HEK293 (cell line): ENCODE measurements at regions not wholly inside any gene's neighbourhood (a gene's known extent, or its start where the extent isn't known, plus 50 kb on each side); places are given as distances from the start of the nearest gene placed in this dataset.
A peak's percentile ranks its signal among the peaks of the same experiment; 100 is the strongest.

Source experiments
- CTCF ChIA-PET: fragments of 350-600 bp; formaldehyde crosslinking; extraction: SDS; loops from one replicate; lab custom pipeline; 2021; ENCODE audit warnings: antibody characterized with exemption; lab: Yijun Ruan, JAX
- POLR2A ChIA-PET: fragments of 300-600 bp; formaldehyde crosslinking; extraction: SDS; loops from one replicate; lab custom pipeline; 2020; ENCODE audit warnings: antibody characterized with exemption, inconsistent platforms; lab: Yijun Ruan, JAX
- H3K27ac ChIP-seq: fragments of 200-500 bp; sonication (Bioruptor generic); 2 replicates; pipeline ENCODE4 v1.5.1; 2014; ENCODE audit warnings: low read depth, low read length, control low read depth, inconsistent platforms; ENCODE audit errors: extremely low read depth
- H3K36me3 ChIP-seq, 2 experiments: fragments of 200-500 bp in 1 of 2; sonication (Bioruptor generic) in 1 of 2; 1 replicate in 1 of 2; 2 replicates in 1 of 2; pipeline ENCODE4 v1.5.1; 2014 to 2017; ENCODE audit warnings: inconsistent platforms in 2 of 2, low read length in 2 of 2; ENCODE audit not compliant: control insufficient read depth in 2 of 2, insufficient read depth in 1 of 2
- H3K4me1 ChIP-seq: fragments of 200-500 bp; sonication (Bioruptor generic); 2 replicates; pipeline ENCODE4 v1.5.1; 2014; ENCODE audit warnings: mild to moderate bottlenecking, low read length, inconsistent platforms; ENCODE audit not compliant: control insufficient read depth, insufficient read depth
- H3K4me3 ChIP-seq: 2 replicates; pipeline ENCODE4 v1.5.1; 2011; ENCODE audit warnings: low read depth, mild to moderate bottlenecking, control low read depth, low read length, moderate library complexity
- H3K9me3 ChIP-seq: fragments of 200-500 bp; sonication (Bioruptor generic); 2 replicates; pipeline ENCODE4 v1.5.1; 2014; ENCODE audit warnings: low read depth, low read length, inconsistent platforms; ENCODE audit not compliant: control insufficient read depth, insufficient read depth
- KLF1 ChIP-seq: fragments of 450-650 bp; formaldehyde crosslinking; IDR thresholded peaks from 2 replicates; pipeline ENCODE4 v1.5.1; 2016; ENCODE audit warnings: missing biosample characterization, missing genetic modification characterization
- KLF9 ChIP-seq: fragments of 450-650 bp; formaldehyde crosslinking; IDR thresholded peaks from 2 replicates; pipeline ENCODE4 v1.5.1; 2016; ENCODE audit warnings: missing biosample characterization, missing genetic modification characterization, low read depth
- MEIS1 ChIP-seq: sonication (generic); formaldehyde crosslinking; IDR thresholded peaks from 2 replicates; pipeline ENCODE4 v1.8.1; 2022; ENCODE audit warnings: missing genetic modification reagents, mild to moderate bottlenecking, borderline replicate concordance
- MYNN ChIP-seq: fragments of 450-650 bp; formaldehyde crosslinking; IDR thresholded peaks from 2 replicates; pipeline ENCODE4 v1.5.1; 2016; ENCODE audit warnings: missing biosample characterization, missing genetic modification characterization, borderline replicate concordance
- MZF1 ChIP-seq: fragments of 450-650 bp; formaldehyde crosslinking; IDR thresholded peaks from 2 replicates; pipeline ENCODE4 v1.5.1; 2017; ENCODE audit warnings: missing biosample characterization, missing genetic modification characterization, borderline replicate concordance
- SCRT1 ChIP-seq: fragments of 450-650 bp; formaldehyde crosslinking; IDR thresholded peaks from 2 replicates; pipeline ENCODE4 v1.5.1; 2016; ENCODE audit warnings: missing biosample characterization, missing genetic modification characterization, borderline replicate concordance
- WT1 ChIP-seq: fragments of 450-650 bp; formaldehyde crosslinking; IDR thresholded peaks from 2 replicates; pipeline ENCODE4 v1.5.1; 2016; ENCODE audit warnings: missing biosample characterization, missing genetic modification characterization
- ZBTB10 ChIP-seq: fragments of 450-650 bp; formaldehyde crosslinking; IDR thresholded peaks from 2 replicates; pipeline ENCODE4 v1.5.1; 2016; ENCODE audit warnings: missing biosample characterization, missing genetic modification characterization
- ZFP69B ChIP-seq: fragments of 450-650 bp; formaldehyde crosslinking; IDR thresholded peaks from 2 replicates; pipeline ENCODE4 v1.5.1; 2016; ENCODE audit warnings: missing biosample characterization, missing genetic modification characterization
- ZIC2 ChIP-seq: fragments of 450-650 bp; formaldehyde crosslinking; IDR thresholded peaks from 2 replicates; pipeline ENCODE4 v1.5.1; 2016; ENCODE audit warnings: missing biosample characterization, missing genetic modification characterization
- ZNF121 ChIP-seq: fragments of 450-650 bp; formaldehyde crosslinking; IDR thresholded peaks from 2 replicates; pipeline ENCODE4 v1.5.1; 2016; ENCODE audit warnings: missing biosample characterization, missing genetic modification characterization
- ZNF221 ChIP-seq: fragments of 450-650 bp; formaldehyde crosslinking; IDR thresholded peaks from 2 replicates; pipeline ENCODE4 v1.5.1; 2017; ENCODE audit warnings: missing biosample characterization, missing genetic modification characterization, borderline replicate concordance
- ZNF239 ChIP-seq: fragments of 450-650 bp; formaldehyde crosslinking; IDR thresholded peaks from 2 replicates; pipeline ENCODE4 v1.5.1; 2016; ENCODE audit warnings: missing biosample characterization, missing genetic modification characterization
- ZNF266 ChIP-seq: fragments of 450-650 bp; formaldehyde crosslinking; IDR thresholded peaks from 2 replicates; pipeline ENCODE4 v1.5.1; 2016; ENCODE audit warnings: missing biosample characterization, missing genetic modification characterization, low read depth
- ZNF324 ChIP-seq: fragments of 450-650 bp; formaldehyde crosslinking; IDR thresholded peaks from 2 replicates; pipeline ENCODE4 v1.5.1; 2016; ENCODE audit warnings: missing biosample characterization, missing genetic modification characterization
- ZNF335 ChIP-seq: fragments of 450-650 bp; formaldehyde crosslinking; conservative IDR thresholded peaks from 2 replicates; pipeline ENCODE4 v1.5.1; 2016; ENCODE audit warnings: missing biosample characterization, missing genetic modification characterization
- ZNF341 ChIP-seq: fragments of 450-650 bp; formaldehyde crosslinking; IDR thresholded peaks from 2 replicates; pipeline ENCODE4; 2016; ENCODE audit warnings: low read depth, missing biosample characterization, missing genetic modification characterization
- ZNF544 ChIP-seq: fragments of 450-650 bp; formaldehyde crosslinking; IDR thresholded peaks from 2 replicates; pipeline ENCODE4 v1.5.0; 2017; ENCODE audit warnings: missing biosample characterization, missing genetic modification characterization
- ZNF548 ChIP-seq: fragments of 450-650 bp; formaldehyde crosslinking; IDR thresholded peaks from 2 replicates; pipeline ENCODE4 v1.5.1; 2016; ENCODE audit warnings: missing biosample characterization, missing genetic modification characterization
- ZNF549 ChIP-seq: fragments of 450-650 bp; IDR thresholded peaks from 2 replicates; pipeline ENCODE4 v1.5.1; 2018; ENCODE audit warnings: missing biosample characterization, missing genetic modification characterization, mild to moderate bottlenecking, inconsistent platforms, moderate library complexity
- ZNF555 ChIP-seq: fragments of 450-650 bp; formaldehyde crosslinking; conservative IDR thresholded peaks from 2 replicates; pipeline ENCODE4 v1.5.1; 2017; ENCODE audit warnings: missing biosample characterization, mild to moderate bottlenecking, missing genetic modification characterization, inconsistent platforms
- ZNF560 ChIP-seq: fragments of 450-650 bp; formaldehyde crosslinking; IDR thresholded peaks from 2 replicates; pipeline ENCODE4 v1.5.1; 2017; ENCODE audit warnings: missing biosample characterization, missing genetic modification characterization, borderline replicate concordance
- ZNF571 ChIP-seq: fragments of 450-650 bp; formaldehyde crosslinking; IDR thresholded peaks from 2 replicates; pipeline ENCODE4 v1.5.0; 2017; ENCODE audit warnings: missing biosample characterization, missing genetic modification characterization
- ZNF747 ChIP-seq: fragments of 450-650 bp; formaldehyde crosslinking; IDR thresholded peaks from 2 replicates; pipeline ENCODE4 v1.5.1; 2016; ENCODE audit warnings: missing biosample characterization, missing genetic modification characterization
- ZNF792 ChIP-seq: fragments of 450-650 bp; formaldehyde crosslinking; IDR thresholded peaks from 2 replicates; pipeline ENCODE4 v1.5.1; 2016; ENCODE audit warnings: missing biosample characterization, missing genetic modification characterization
- TF ChIP-seq, protein P1 (sequence below): fragments of 450-650 bp; formaldehyde crosslinking; IDR thresholded peaks from 2 replicates; pipeline ENCODE4 v1.5.1; 2016; ENCODE audit warnings: missing biosample characterization, missing genetic modification characterization
- TF ChIP-seq, protein P2 (sequence below): fragments of 450-650 bp; formaldehyde crosslinking; IDR thresholded peaks from 2 replicates; pipeline ENCODE4 v1.5.1; 2016; ENCODE audit warnings: missing biosample characterization, missing genetic modification characterization

GRCh38 chr1:193726722-193727121 is 540.3 kb upstream of the B3GALT2 start:
- ChIA-PET POLR2A (no interaction called here), CTCF (no interaction called here)
- no peaks in the 10 kb centered on the region for H3K9me3 ChIP-seq
- H3K4me3 ChIP-seq = no peak overlapping the region
- TF ChIP-seq WT1 (tag by site-specific recombination) (peak; percentile 88), ZNF544 (tag by site-specific recombination) (no peak)
- no peaks in the 10 kb centered on the region for H3K4me1 ChIP-seq
- H3K27ac ChIP-seq = no peak overlapping the region
- no peaks in the 10 kb centered on the region for H3K36me3 ChIP-seq

GRCh38 chr1:193712392-193712791 is 526.0 kb upstream of the B3GALT2 start:
- TF ChIP-seq ZNF560 (tag by site-specific recombination) = no peak
- TF ChIP-seq ZNF747 (tag by site-specific recombination) = no peak
- TF ChIP-seq ZFP69B (tag by site-specific recombination) = no peak
- no peak for TF ChIP-seq KLF9 (tag by site-specific recombination)
- no peak for TF ChIP-seq ZIC2
- no peak for TF ChIP-seq ZNF548 (tag by site-specific recombination)
- TF ChIP-seq ZNF555 (tag by site-specific recombination) = no peak
- TF ChIP-seq ZNF266 (tag by site-specific recombination) = no peak
- TF ChIP-seq ZNF549 (tag by site-specific recombination) = no peak
- TF ChIP-seq MZF1 (tag by site-specific recombination) = no peak
- no peak for TF ChIP-seq MEIS1 (CRISPR knock-in tag)
- no peak for TF ChIP-seq KLF1 (tag by site-specific recombination)
- TF ChIP-seq ZBTB10 = no peak
- TF ChIP-seq ZNF121 (tag by site-specific recombination) = no peak
- TF ChIP-seq MYNN (tag by site-specific recombination) = no peak
- no peak for TF ChIP-seq ZNF341 (tag by site-specific recombination)
- no peak for TF ChIP-seq ZNF324
- TF ChIP-seq ZNF571 (tag by site-specific recombination) = no peak
- ChIA-PET CTCF (no interaction called here), POLR2A (no interaction called here)
- H3K4me3 ChIP-seq = no peak overlapping the region
- H3K9me3 ChIP-seq = no peaks in the 10 kb centered on the region
- H3K27ac ChIP-seq = no peak overlapping the region
- H3K4me1 ChIP-seq = no peaks in the 10 kb centered on the region
- H3K36me3 ChIP-seq = no peaks in the 10 kb centered on the region

DNA sequence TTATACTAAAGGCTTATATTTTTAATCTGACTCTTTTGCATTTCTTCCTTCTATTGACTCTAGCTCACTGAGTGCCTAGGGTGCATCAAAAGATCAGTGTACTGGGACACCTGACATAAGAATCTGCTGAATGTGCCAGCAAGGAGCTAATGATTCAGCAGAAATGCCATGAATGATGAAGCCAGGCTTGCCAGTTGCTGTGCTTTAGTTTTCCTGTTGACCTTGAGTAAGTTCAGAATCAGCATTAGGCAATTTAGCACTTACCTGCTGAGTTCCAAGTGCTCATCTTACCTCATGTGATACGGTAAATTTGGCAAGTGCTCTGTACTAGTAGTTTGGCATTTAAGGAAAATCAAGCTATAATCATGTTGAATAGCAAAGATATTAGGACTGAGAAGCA is 523.2 kb upstream of the B3GALT2 start:
- H3K9me3 ChIP-seq = no peaks in the 10 kb centered on the region
- POLR2A ChIA-PET = no interaction called here
- CTCF ChIA-PET = no interaction called here
- no peak overlapping the region for H3K4me3 ChIP-seq
- no peaks in the 10 kb centered on the region for H3K4me1 ChIP-seq
- TF ChIP-seq, protein P1, sequence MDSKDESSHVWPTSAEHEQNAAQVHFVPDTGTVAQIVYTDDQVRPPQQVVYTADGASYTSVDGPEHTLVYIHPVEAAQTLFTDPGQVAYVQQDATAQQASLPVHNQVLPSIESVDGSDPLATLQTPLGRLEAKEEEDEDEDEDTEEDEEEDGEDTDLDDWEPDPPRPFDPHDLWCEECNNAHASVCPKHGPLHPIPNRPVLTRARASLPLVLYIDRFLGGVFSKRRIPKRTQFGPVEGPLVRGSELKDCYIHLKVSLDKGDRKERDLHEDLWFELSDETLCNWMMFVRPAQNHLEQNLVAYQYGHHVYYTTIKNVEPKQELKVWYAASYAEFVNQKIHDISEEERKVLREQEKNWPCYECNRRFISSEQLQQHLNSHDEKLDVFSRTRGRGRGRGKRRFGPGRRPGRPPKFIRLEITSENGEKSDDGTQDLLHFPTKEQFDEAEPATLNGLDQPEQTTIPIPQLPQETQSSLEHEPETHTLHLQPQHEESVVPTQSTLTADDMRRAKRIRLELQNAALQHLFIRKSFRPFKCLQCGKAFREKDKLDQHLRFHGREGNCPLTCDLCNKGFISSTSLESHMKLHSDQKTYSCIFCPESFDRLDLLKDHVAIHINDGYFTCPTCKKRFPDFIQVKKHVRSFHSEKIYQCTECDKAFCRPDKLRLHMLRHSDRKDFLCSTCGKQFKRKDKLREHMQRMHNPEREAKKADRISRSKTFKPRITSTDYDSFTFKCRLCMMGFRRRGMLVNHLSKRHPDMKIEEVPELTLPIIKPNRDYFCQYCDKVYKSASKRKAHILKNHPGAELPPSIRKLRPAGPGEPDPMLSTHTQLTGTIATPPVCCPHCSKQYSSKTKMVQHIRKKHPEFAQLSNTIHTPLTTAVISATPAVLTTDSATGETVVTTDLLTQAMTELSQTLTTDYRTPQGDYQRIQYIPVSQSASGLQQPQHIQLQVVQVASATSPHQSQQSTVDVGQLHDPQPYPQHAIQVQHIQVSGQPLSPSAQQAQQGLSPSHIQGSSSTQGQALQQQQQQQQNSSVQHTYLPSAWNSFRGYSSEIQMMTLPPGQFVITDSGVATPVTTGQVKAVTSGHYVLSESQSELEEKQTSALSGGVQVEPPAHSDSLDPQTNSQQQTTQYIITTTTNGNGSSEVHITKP (tag by site-specific recombination) = no peak
- TF ChIP-seq SCRT1 (tag by site-specific recombination) (no peak), ZNF239 (no peak), ZNF792 (tag by site-specific recombination) (no peak), ZNF335 (tag by site-specific recombination) (no peak), ZNF221 (tag by site-specific recombination) (no peak), ZNF341 (tag by site-specific recombination) (no peak)
- TF ChIP-seq, protein P2, sequence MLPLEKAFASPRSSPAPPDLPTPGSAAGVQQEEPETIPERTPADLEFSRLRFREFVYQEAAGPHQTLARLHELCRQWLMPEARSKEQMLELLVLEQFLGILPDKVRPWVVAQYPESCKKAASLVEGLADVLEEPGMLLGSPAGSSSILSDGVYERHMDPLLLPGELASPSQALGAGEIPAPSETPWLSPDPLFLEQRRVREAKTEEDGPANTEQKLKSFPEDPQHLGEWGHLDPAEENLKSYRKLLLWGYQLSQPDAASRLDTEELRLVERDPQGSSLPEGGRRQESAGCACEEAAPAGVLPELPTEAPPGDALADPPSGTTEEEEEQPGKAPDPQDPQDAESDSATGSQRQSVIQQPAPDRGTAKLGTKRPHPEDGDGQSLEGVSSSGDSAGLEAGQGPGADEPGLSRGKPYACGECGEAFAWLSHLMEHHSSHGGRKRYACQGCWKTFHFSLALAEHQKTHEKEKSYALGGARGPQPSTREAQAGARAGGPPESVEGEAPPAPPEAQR (tag by site-specific recombination) = no peak
- TF ChIP-seq, all 188 proteins: peak for 0
- Histone ChIP-seq H3K36me3 (no peaks in the 10 kb centered on the region), H3K27ac (no peak overlapping the region)
